Liver (tissue), 7 donors: ENCODE measurements at regions not wholly inside any gene's neighbourhood (a gene's known extent, or its start where the extent isn't known, plus 50 kb on each side); places are given as distances from the start of the nearest gene placed in this dataset.

Experiments
- DNase-seq: peaks from one replicate; pipeline ENCODE4 v3.0.0-alpha.2; 2017; ENCODE audit warnings: low spot score
- H3K27ac ChIP-seq, 2 donors: one replicate each; pipeline ENCODE4 v1.7.0; 2013; ENCODE audit warnings: inconsistent platforms in 2 of 2, low read length in 2 of 2, control low read depth in 1 of 2, low read depth in 1 of 2, mild to moderate bottlenecking in 1 of 2
- H3K27me3 ChIP-seq, 4 donors: one replicate each; pipeline versions ENCODE4 v1.6.1 to v1.7.0; 2013; ENCODE audit warnings: low read length in 3 of 4, inconsistent platforms in 1 of 4, mild to moderate bottlenecking in 1 of 4, moderate library complexity in 1 of 4; ENCODE audit not compliant: control insufficient read depth in 4 of 4, insufficient read depth in 4 of 4
- H3K36me3 ChIP-seq, 4 donors: one replicate each; pipeline versions ENCODE4 v1.6.1 to v1.7.0; 2013; ENCODE audit warnings: low read length in 3 of 4, mild to moderate bottlenecking in 3 of 4, low read depth in 1 of 4, moderate library complexity in 1 of 4; ENCODE audit not compliant: control insufficient read depth in 4 of 4, insufficient read depth in 3 of 4
- H3K4me1 ChIP-seq, 4 donors: one replicate each; pipeline versions ENCODE4 v1.6.1 to v1.7.0; 2013; ENCODE audit warnings: low read length in 3 of 4, mild to moderate bottlenecking in 3 of 4, moderate library complexity in 1 of 4; ENCODE audit not compliant: control insufficient read depth in 4 of 4, insufficient read depth in 4 of 4
- H3K4me3 ChIP-seq, 3 donors: one replicate each; pipeline versions ENCODE4 v1.6.1 to v1.7.0; 2013; ENCODE audit warnings: low read length in 3 of 3, control low read depth in 1 of 3, low read depth in 1 of 3, mild to moderate bottlenecking in 1 of 3
- H3K9ac ChIP-seq, 2 donors: one replicate each; pipeline ENCODE4 v1.7.0; 2013; ENCODE audit warnings: low read length in 2 of 2, mild to moderate bottlenecking in 2 of 2, moderate library complexity in 2 of 2, control low read depth in 1 of 2, low read depth in 1 of 2
- H3K9me3 ChIP-seq, 4 donors: one replicate each; pipeline versions ENCODE4 v1.6.1 to v1.7.0; 2013; ENCODE audit warnings: low read length in 3 of 4; ENCODE audit not compliant: control insufficient read depth in 4 of 4
- ATF3 ChIP-seq: IDR thresholded peaks from 2 replicates; pipeline ENCODE4 v1.6.1; 2016; ENCODE audit warnings: antibody characterized with exemption
- EGR1 ChIP-seq, 2 donors: IDR thresholded peaks; 2 replicates each; pipeline ENCODE4 v1.6.1; 2016 to 2018; ENCODE audit warnings: antibody characterized with exemption in 2 of 2, low read depth in 2 of 2
- FOXA1 ChIP-seq: IDR thresholded peaks from 2 replicates; pipeline ENCODE4 v1.6.1; 2016; ENCODE audit warnings: antibody characterized with exemption
- FOXA2 ChIP-seq: IDR thresholded peaks from 2 replicates; pipeline ENCODE4 v1.6.1; 2016; ENCODE audit warnings: antibody characterized with exemption
- GABPA ChIP-seq, 2 donors: IDR thresholded peaks in 1 of 2; conservative IDR thresholded peaks in 1 of 2; 2 replicates each; pipeline ENCODE4 v1.6.1; 2016; ENCODE audit warnings: antibody characterized with exemption in 2 of 2, mild to moderate bottlenecking in 1 of 2, moderate library complexity in 1 of 2
- HNF4A ChIP-seq, 2 donors: conservative IDR thresholded peaks; 2 replicates each; pipeline ENCODE4 v1.6.1; 2016; ENCODE audit warnings: antibody characterized with exemption in 2 of 2, mild to moderate bottlenecking in 2 of 2
- HNF4G ChIP-seq: IDR thresholded peaks from 2 replicates; pipeline ENCODE4 v1.6.1; 2016; ENCODE audit warnings: antibody characterized with exemption
- JUND ChIP-seq, 2 donors: IDR thresholded peaks; 2 replicates each; pipeline ENCODE4 v1.6.1; 2016; ENCODE audit warnings: antibody characterized with exemption in 2 of 2
- NR2F2 ChIP-seq: IDR thresholded peaks from 2 replicates; pipeline ENCODE4 v1.6.1; 2016; ENCODE audit warnings: antibody characterized with exemption
- RAD21 ChIP-seq, 2 donors: IDR thresholded peaks; 2 replicates each; pipeline ENCODE4 v1.6.1; 2016; ENCODE audit warnings: antibody characterized with exemption in 2 of 2, mild to moderate bottlenecking in 2 of 2
- REST ChIP-seq: IDR thresholded peaks from 2 replicates; pipeline ENCODE4 v1.6.1; 2016; ENCODE audit warnings: antibody characterized with exemption, mild to moderate bottlenecking
- RXRA ChIP-seq, 2 donors: IDR thresholded peaks; 2 replicates each; pipeline ENCODE4 v1.6.1; 2017 to 2018; ENCODE audit warnings: antibody characterized with exemption in 2 of 2, mild to moderate bottlenecking in 1 of 2
- SP1 ChIP-seq: IDR thresholded peaks from 2 replicates; pipeline ENCODE4 v1.6.1; 2018; ENCODE audit warnings: antibody characterized with exemption, mild to moderate bottlenecking
- TAF1 ChIP-seq: conservative IDR thresholded peaks from 2 replicates; pipeline ENCODE4 v1.6.1; 2016; ENCODE audit warnings: antibody characterized with exemption, mild to moderate bottlenecking
- YY1 ChIP-seq: IDR thresholded peaks from 2 replicates; pipeline ENCODE4 v1.6.1; 2016; ENCODE audit warnings: antibody characterized with exemption, mild to moderate bottlenecking
- TF ChIP-seq, protein P1 (sequence below): fragments of 150-350 bp; IDR thresholded peaks from 2 replicates; pipeline ENCODE4 v1.5.1; 2017; ENCODE audit warnings: improper control_type of control experiment, low read depth, low read length; ENCODE audit not compliant: missing input control
- TF ChIP-seq, protein P2 (sequence below): IDR thresholded peaks from 2 replicates; pipeline ENCODE4 v1.6.1; 2016; ENCODE audit warnings: antibody characterized with exemption
- TF ChIP-seq, protein P3 (sequence below): IDR thresholded peaks from 2 replicates; pipeline ENCODE4 v1.6.1; 2016; ENCODE audit warnings: antibody characterized with exemption
- donor health status: healthy.
- donor health status: healthy.
- donor health status: healthy.
- donor health status: healthy.

DNA sequence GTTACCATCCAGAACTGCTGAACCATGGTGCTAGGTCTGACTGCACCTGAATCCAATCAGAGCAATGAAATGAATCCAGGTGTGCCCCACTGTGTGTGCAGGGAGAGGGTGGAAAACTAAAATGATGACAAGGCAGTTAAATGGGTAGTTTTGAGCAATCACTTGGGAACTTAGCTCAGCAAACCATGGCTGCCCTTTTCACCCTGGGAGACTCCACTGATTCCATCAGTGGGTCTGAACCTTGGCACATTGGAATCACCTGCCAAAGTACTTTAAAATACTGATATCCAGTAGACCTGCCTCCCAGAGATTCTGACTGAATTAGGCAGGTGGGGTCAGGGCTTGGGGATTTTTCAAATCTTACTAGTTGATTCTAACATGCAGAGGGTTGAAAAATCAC lies 59.8 kb upstream of the USP3 start:
- no peak for DNase-seq
- H3K27ac ChIP-seq: no peak overlapping the region
- H3K9ac ChIP-seq: no peak overlapping the region
- no peaks in the 10 kb centered on the region for H3K36me3 ChIP-seq
- no peaks in the 10 kb centered on the region for H3K9me3 ChIP-seq
- H3K4me3 ChIP-seq: no peak overlapping the region
- no peaks in the 10 kb centered on the region for H3K27me3 ChIP-seq
- peaks cover 0 to 35% (median 22%) of the 10 kb centered on the region in 4 donors for H3K4me1 ChIP-seq
- TF ChIP-seq FOXA1 (no peak), NR2F2 (peak; percentile 20), TAF1 (no peak), RAD21 (IDR thresholded peaks at IDR 0.05) (peak; percentile 33 to 46), GABPA (IDR thresholded peaks at IDR 0.05 in 1 of 2, conservative IDR thresholded peaks at IDR 0.05 in 1 of 2) (no peak), SP1 (peak; percentile 90), REST (peak; percentile 39), ATF3 (no peak), RXRA (IDR thresholded peaks at IDR 0.05) (peak; percentile 90 to 93), JUND (IDR thresholded peaks at IDR 0.05) (peak in 1 of 2 donors; percentile 63), FOXA2 (peak; percentile 31), EGR1 (IDR thresholded peaks at IDR 0.05; ENCODE audit: low read depth in 2 of 2) (peak in 1 of 2 donors; percentile 36), HNF4G (peak; percentile 86), YY1 (peak; percentile 77), HNF4A (conservative IDR thresholded peaks at IDR 0.05) (peak; percentile 94 to 95)
- TF ChIP-seq, protein P1, sequence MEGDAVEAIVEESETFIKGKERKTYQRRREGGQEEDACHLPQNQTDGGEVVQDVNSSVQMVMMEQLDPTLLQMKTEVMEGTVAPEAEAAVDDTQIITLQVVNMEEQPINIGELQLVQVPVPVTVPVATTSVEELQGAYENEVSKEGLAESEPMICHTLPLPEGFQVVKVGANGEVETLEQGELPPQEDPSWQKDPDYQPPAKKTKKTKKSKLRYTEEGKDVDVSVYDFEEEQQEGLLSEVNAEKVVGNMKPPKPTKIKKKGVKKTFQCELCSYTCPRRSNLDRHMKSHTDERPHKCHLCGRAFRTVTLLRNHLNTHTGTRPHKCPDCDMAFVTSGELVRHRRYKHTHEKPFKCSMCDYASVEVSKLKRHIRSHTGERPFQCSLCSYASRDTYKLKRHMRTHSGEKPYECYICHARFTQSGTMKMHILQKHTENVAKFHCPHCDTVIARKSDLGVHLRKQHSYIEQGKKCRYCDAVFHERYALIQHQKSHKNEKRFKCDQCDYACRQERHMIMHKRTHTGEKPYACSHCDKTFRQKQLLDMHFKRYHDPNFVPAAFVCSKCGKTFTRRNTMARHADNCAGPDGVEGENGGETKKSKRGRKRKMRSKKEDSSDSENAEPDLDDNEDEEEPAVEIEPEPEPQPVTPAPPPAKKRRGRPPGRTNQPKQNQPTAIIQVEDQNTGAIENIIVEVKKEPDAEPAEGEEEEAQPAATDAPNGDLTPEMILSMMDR: no peak
- TF ChIP-seq, protein P2, sequence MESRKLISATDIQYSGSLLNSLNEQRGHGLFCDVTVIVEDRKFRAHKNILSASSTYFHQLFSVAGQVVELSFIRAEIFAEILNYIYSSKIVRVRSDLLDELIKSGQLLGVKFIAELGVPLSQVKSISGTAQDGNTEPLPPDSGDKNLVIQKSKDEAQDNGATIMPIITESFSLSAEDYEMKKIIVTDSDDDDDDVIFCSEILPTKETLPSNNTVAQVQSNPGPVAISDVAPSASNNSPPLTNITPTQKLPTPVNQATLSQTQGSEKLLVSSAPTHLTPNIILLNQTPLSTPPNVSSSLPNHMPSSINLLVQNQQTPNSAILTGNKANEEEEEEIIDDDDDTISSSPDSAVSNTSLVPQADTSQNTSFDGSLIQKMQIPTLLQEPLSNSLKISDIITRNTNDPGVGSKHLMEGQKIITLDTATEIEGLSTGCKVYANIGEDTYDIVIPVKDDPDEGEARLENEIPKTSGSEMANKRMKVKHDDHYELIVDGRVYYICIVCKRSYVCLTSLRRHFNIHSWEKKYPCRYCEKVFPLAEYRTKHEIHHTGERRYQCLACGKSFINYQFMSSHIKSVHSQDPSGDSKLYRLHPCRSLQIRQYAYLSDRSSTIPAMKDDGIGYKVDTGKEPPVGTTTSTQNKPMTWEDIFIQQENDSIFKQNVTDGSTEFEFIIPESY: no peak
- TF ChIP-seq, protein P3, sequence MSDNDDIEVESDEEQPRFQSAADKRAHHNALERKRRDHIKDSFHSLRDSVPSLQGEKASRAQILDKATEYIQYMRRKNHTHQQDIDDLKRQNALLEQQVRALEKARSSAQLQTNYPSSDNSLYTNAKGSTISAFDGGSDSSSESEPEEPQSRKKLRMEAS: peak; percentile 60
